ENCODE measurements at regions not wholly inside any gene's neighbourhood (a gene's known extent, or its start where the extent isn't known, plus 50 kb on each side); places are given as distances from the start of the nearest gene placed in this dataset.

DNA sequence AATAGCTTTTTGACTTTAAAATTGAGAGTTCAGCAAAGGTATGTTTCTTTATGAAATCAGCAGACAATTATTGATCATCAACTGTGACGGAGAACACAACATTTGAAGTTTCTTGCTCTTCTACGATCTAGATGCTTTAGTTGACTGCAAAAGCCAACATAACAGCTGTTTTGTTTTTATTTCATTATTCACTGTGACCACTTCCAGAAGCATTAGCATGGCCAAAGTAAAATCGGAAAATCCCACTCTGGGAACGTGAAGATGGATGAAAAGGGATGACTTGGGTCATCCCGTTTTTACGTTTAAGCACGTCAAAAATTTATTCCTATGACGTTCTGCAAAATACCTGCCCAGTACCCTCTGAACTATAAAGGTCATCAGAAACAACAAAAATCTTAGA is 833.0 kb upstream of the ADAMTS5 start:
- Histone ChIP-seq H3K9me3 (no peaks in the 10 kb centered on the region), H3K4me3 (no peak overlapping the region), H3K27ac (no peak overlapping the region), H3K36me3 (no peaks in the 10 kb centered on the region), H3K4me1 (peaks cover 0 to 24% (median 10%) of the 10 kb centered on the region in 3 donors), H3K27me3 (no peaks in the 10 kb centered on the region)
- ATAC-seq = no peak
- 55 to 79% methylated on average over 8 of the region's 8 CpGs for WGBS, 2 donors (ENCODE audit: low coverage in 1 of 2)
- no peak for TF ChIP-seq EP300 (IDR thresholded peaks at IDR 0.05)
- TF ChIP-seq POLR2A (IDR thresholded peaks at IDR 0.05) = no peak
- TF ChIP-seq POLR2AphosphoS5 (IDR thresholded peaks at IDR 0.05) = no peak
- TF ChIP-seq, protein P1, sequence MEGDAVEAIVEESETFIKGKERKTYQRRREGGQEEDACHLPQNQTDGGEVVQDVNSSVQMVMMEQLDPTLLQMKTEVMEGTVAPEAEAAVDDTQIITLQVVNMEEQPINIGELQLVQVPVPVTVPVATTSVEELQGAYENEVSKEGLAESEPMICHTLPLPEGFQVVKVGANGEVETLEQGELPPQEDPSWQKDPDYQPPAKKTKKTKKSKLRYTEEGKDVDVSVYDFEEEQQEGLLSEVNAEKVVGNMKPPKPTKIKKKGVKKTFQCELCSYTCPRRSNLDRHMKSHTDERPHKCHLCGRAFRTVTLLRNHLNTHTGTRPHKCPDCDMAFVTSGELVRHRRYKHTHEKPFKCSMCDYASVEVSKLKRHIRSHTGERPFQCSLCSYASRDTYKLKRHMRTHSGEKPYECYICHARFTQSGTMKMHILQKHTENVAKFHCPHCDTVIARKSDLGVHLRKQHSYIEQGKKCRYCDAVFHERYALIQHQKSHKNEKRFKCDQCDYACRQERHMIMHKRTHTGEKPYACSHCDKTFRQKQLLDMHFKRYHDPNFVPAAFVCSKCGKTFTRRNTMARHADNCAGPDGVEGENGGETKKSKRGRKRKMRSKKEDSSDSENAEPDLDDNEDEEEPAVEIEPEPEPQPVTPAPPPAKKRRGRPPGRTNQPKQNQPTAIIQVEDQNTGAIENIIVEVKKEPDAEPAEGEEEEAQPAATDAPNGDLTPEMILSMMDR (IDR thresholded peaks at IDR 0.05) = no peak

DNA sequence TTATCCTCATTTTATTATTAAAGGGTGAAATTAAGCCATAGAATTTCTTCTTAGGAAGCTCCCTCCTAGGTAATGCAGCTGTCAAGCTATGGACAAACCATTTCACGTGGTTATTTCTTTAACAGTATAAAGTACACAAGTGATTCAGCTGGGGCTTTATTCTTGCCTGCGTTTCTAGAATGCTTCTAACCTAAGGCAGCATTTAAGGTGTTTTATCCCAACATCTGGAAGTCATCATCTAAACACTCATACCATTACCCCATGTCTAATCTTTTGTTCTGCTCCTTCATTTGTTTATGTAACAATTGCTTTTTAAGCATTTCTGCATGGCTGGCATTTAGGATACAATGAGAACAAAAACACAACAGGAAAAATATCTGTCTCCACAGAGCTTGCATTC is 829.2 kb upstream of the ADAMTS5 start:
- H3K4me1 ChIP-seq = peaks cover 0 to 30% (median 10%) of the 10 kb centered on the region in 3 donors
- no peaks in the 10 kb centered on the region for H3K27me3 ChIP-seq
- H3K27ac ChIP-seq = peak overlapping the region; percentile 37 to 62 (median 46)
- no peaks in the 10 kb centered on the region for H3K9me3 ChIP-seq
- H3K4me3 ChIP-seq = no peak overlapping the region
- WGBS, 2 donors (ENCODE audit: low coverage in 1 of 2) = 6 to 8% methylated on average over 2 of the region's 2 CpGs
- TF ChIP-seq POLR2A (IDR thresholded peaks at IDR 0.05) (no peak), EP300 (IDR thresholded peaks at IDR 0.05) (no peak), POLR2AphosphoS5 (IDR thresholded peaks at IDR 0.05) (no peak)
- TF ChIP-seq, protein P1 (IDR thresholded peaks at IDR 0.05) = no peak
- no peak for ATAC-seq
- H3K36me3 ChIP-seq = no peaks in the 10 kb centered on the region

DNA sequence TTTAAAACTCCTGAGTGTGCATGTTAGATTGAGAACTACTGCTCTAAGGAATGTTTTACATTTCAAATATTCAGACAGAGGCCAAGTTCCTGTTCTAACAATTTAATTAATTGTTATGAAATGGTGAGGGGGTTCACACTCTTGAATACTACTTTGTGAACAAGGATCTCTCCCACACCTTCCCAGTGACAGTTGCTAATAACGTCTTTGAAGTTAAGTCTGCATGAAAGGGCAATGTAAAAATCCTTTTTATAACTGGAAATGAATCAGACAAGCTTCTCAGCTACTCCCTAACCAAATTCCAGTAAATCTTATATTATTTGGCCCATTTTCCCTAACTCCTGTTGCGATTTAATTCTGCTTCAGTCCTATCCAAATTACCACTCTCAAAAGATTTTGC is 828.5 kb upstream of the ADAMTS5 start:
- TF ChIP-seq EP300 (IDR thresholded peaks at IDR 0.05) (no peak), POLR2AphosphoS5 (IDR thresholded peaks at IDR 0.05) (peak; percentile 62)
- ATAC-seq = no peak
- Histone ChIP-seq H3K4me1 (peaks cover 0 to 30% (median 10%) of the 10 kb centered on the region in 3 donors), H3K27me3 (no peaks in the 10 kb centered on the region), H3K36me3 (no peaks in the 10 kb centered on the region), H3K9me3 (no peaks in the 10 kb centered on the region), H3K27ac (peak overlapping the region; percentile 14 to 62 (median 46)), H3K4me3 (no peak overlapping the region)
- WGBS, 2 donors (ENCODE audit: low coverage in 1 of 2) = 27 to 31% methylated on average over 2 of the region's 2 CpGs

DNA sequence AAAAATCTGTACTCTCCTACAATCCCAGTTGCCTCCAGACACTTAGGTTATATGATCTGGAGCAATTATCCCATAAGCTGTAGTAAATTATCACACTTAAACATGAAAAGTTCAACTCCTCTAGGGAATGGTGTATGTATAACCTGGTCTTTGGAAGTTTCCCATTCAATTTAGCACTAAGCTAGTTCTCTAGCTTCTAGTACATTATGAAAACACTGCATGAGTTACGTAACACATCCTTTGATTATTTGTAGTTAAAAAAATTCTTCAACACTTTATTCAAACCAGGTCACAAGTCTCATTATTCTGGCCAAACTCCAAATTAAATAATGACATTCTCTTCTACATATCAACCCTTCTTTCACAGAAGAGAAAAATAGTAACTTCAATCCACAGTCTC is 827.0 kb upstream of the ADAMTS5 start:
- Histone ChIP-seq H3K36me3 (no peaks in the 10 kb centered on the region), H3K4me1 (peaks cover 0 to 30% (median 10%) of the 10 kb centered on the region in 3 donors), H3K27me3 (no peaks in the 10 kb centered on the region), H3K27ac (peak overlapping the region in 2 of 4 donors; percentile 49 to 62), H3K9me3 (no peaks in the 10 kb centered on the region), H3K4me3 (no peak overlapping the region)
- 0% methylated on average over 1 of the region's 1 CpG for WGBS, 2 donors (ENCODE audit: low coverage in 1 of 2)
- no peak for ATAC-seq
- no peak for TF ChIP-seq POLR2A (IDR thresholded peaks at IDR 0.05)
- TF ChIP-seq EP300 (IDR thresholded peaks at IDR 0.05) = no peak
- TF ChIP-seq, protein P1 (IDR thresholded peaks at IDR 0.05) = no peak
- TF ChIP-seq POLR2AphosphoS5 (IDR thresholded peaks at IDR 0.05) = no peak

DNA sequence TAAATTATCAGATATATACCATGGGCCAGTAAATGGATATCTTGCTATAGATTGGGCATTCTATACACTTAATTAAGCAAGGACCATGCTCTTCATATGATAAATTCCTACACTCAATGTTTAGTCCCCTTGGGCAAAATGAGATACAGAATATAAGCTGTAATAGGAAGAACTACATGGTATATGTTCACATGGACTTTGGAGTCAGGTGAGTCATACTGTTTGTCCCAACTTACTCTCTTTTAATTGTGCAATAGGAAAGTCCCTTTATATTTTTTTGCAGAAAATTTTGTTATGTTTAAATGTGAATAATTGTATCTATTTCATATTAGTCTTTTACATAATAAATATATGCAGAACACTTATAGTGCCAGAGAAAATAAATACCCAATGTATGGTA is 820.2 kb upstream of the ADAMTS5 start:
- H3K27me3 ChIP-seq = no peaks in the 10 kb centered on the region
- TF ChIP-seq POLR2A (IDR thresholded peaks at IDR 0.05) = no peak
- TF ChIP-seq POLR2AphosphoS5 (IDR thresholded peaks at IDR 0.05) = no peak
- TF ChIP-seq, protein P1 (IDR thresholded peaks at IDR 0.05) = no peak
- no peak for TF ChIP-seq EP300 (IDR thresholded peaks at IDR 0.05)
- ATAC-seq = no peak
- H3K4me3 ChIP-seq = no peak overlapping the region
- H3K27ac ChIP-seq = no peak overlapping the region
- H3K36me3 ChIP-seq = no peaks in the 10 kb centered on the region
- no peaks in the 10 kb centered on the region for H3K4me1 ChIP-seq
- H3K9me3 ChIP-seq = no peaks in the 10 kb centered on the region
